DMS114 treated with DMSO at 0.1 percent for 48 hours (cell line): ENCODE measurements at regions not wholly inside any gene's neighbourhood (a gene's known extent, or its start where the extent isn't known, plus 50 kb on each side); places are given as distances from the start of the nearest gene placed in this dataset.
"Not testable (repeated sequence)": the region's sequence is repeated elsewhere in the genome, so short reads cannot be mapped to it uniquely, and the experiment has no call there.

Source experiments
- DNase-seq: peaks from one replicate; lab custom pipeline; 2025; ENCODE audit not compliant: unreplicated experiment; lab: John Stamatoyannopoulos, UW

- DNase-seq: no peak
Observed at GRCh38 chr5:89690331-89690730, 719.2 kb downstream of the CETN3 start.

GRCh38 chr5:89686081-89686765 lies 723.3 kb downstream of the CETN3 start:
- no peak for DNase-seq

GRCh38 chr5:89676634-89677033 lies 732.9 kb downstream of the CETN3 start:
- DNase-seq: no peak

GRCh38 chr5:89673019-89673418 lies 736.5 kb downstream of the CETN3 start:
- no peak for DNase-seq

- no peak for DNase-seq
Observed at GRCh38 chr5:89668821-89669220, 740.7 kb downstream of the CETN3 start.

- no peak for DNase-seq
Observed at GRCh38 chr5:89662499-89662898, 747.1 kb downstream of the CETN3 start.

GRCh38 chr5:89638871-89639270 lies 755.9 kb upstream of the MEF2C start:
- no peak for DNase-seq

- not testable (repeated sequence) for DNase-seq
Observed at GRCh38 chr5:89634176-89634575, 751.2 kb upstream of the MEF2C start.

GRCh38 chr5:89630064-89630463 lies 747.1 kb upstream of the MEF2C start:
- DNase-seq: not testable (repeated sequence)

GRCh38 chr5:89628876-89629635 lies 746.1 kb upstream of the MEF2C start:
- DNase-seq: no peak

- DNase-seq: no peak
Observed at GRCh38 chr5:89615839-89616518, 733.0 kb upstream of the MEF2C start.

- DNase-seq: no peak
Observed at GRCh38 chr5:89613222-89613956, 730.4 kb upstream of the MEF2C start.

- no peak for DNase-seq
Observed at GRCh38 chr5:89606939-89607534, 724.1 kb upstream of the MEF2C start.

GRCh38 chr5:89604342-89604741 lies 721.4 kb upstream of the MEF2C start:
- no peak for DNase-seq

- no peak for DNase-seq
Observed at GRCh38 chr5:89601880-89602279, 718.9 kb upstream of the MEF2C start.

GRCh38 chr5:89597878-89598277 lies 714.9 kb upstream of the MEF2C start:
- DNase-seq: no peak

- no peak for DNase-seq
Observed at GRCh38 chr5:89596821-89597220, 713.8 kb upstream of the MEF2C start.

- no peak for DNase-seq
Observed at GRCh38 chr5:89595056-89595455, 712.1 kb upstream of the MEF2C start.

GRCh38 chr5:89584339-89584956 lies 701.5 kb upstream of the MEF2C start:
- no peak for DNase-seq

GRCh38 chr5:89583534-89583933 lies 700.5 kb upstream of the MEF2C start:
- DNase-seq: no peak
